ENCODE measurements at regions not wholly inside any gene's neighbourhood (a gene's known extent, or its start where the extent isn't known, plus 50 kb on each side); places are given as distances from the start of the nearest gene placed in this dataset.

DNA sequence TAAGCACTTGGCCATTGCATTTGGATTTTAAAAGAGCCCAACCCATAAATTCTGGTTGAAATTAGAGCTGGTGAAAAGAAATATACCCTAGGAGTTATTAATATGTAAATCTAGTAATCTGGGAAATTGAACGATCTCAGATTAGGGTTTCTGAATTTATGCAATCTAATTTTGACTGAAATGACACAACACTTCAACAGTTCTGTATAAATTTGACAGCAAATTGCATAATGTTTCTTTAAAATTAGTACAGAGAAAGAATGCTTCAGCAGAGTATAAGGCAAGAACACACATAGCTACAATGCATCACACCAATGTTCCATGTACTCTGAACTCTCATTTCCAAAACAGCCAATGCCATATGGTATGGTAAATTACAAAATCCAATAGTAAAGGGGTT, 201.5 kb upstream of the ITGA4 start:
- Mint-ChIP-seq H3K9me3 (no peaks in the 10 kb centered on the region), H3K4me1 (no peaks in the 10 kb centered on the region), H3K27me3 (ENCODE audit: insufficient read depth, low read depth) (no peaks in the 10 kb centered on the region), H3K4me3 (no peak overlapping the region), H3K36me3 (no peaks in the 10 kb centered on the region), H3K27ac (no peak overlapping the region)
- no peaks in the 10 kb centered on the region for H3K9me3 ChIP-seq (ENCODE audit: low read depth)
- H3K36me3 ChIP-seq = no peaks in the 10 kb centered on the region
- TF ChIP-seq EZH2phosphoT487 (IDR thresholded peaks at IDR 0.05) (no peak), EZH2 (IDR thresholded peaks at IDR 0.05) (no peak)
- TF ChIP-seq, protein P1, sequence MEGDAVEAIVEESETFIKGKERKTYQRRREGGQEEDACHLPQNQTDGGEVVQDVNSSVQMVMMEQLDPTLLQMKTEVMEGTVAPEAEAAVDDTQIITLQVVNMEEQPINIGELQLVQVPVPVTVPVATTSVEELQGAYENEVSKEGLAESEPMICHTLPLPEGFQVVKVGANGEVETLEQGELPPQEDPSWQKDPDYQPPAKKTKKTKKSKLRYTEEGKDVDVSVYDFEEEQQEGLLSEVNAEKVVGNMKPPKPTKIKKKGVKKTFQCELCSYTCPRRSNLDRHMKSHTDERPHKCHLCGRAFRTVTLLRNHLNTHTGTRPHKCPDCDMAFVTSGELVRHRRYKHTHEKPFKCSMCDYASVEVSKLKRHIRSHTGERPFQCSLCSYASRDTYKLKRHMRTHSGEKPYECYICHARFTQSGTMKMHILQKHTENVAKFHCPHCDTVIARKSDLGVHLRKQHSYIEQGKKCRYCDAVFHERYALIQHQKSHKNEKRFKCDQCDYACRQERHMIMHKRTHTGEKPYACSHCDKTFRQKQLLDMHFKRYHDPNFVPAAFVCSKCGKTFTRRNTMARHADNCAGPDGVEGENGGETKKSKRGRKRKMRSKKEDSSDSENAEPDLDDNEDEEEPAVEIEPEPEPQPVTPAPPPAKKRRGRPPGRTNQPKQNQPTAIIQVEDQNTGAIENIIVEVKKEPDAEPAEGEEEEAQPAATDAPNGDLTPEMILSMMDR (IDR thresholded peaks at IDR 0.05) = no peak
- no peaks in the 10 kb centered on the region for H3F3A ChIP-seq (ENCODE audit: low read depth)
- no peaks in the 10 kb centered on the region for H4K20me1 ChIP-seq (ENCODE audit: low read depth)
- DNase-seq (ENCODE audit: low spot score) = no peak
- H3K4me2 ChIP-seq = no peak overlapping the region
- no peaks in the 10 kb centered on the region for H3K4me1 ChIP-seq
- H2AFZ ChIP-seq (replicated peaks) = no peak overlapping the region
- H3K27ac ChIP-seq = no peak overlapping the region
- no peaks in the 10 kb centered on the region for H3K79me2 ChIP-seq (ENCODE audit: low read depth)
- H3K4me3 ChIP-seq = no peak overlapping the region
- no peak overlapping the region for H3K9ac ChIP-seq
- no peaks in the 10 kb centered on the region for H3K27me3 ChIP-seq

GRCh38 chr2:181258720-181259119, 198.5 kb upstream of the ITGA4 start:
- Histone ChIP-seq H3K4me3 (no peak overlapping the region), H3K27me3 (no peaks in the 10 kb centered on the region), H3K9ac (no peak overlapping the region), H3K4me2 (no peak overlapping the region), H3K27ac (no peak overlapping the region), H3K36me3 (no peaks in the 10 kb centered on the region), H3F3A (ENCODE audit: low read depth) (no peaks in the 10 kb centered on the region), H3K9me3 (ENCODE audit: low read depth) (no peaks in the 10 kb centered on the region), H4K20me1 (ENCODE audit: low read depth) (no peaks in the 10 kb centered on the region), H2AFZ (replicated peaks) (no peak overlapping the region), H3K79me2 (ENCODE audit: low read depth) (no peaks in the 10 kb centered on the region), H3K4me1 (no peaks in the 10 kb centered on the region)
- no peak for DNase-seq (ENCODE audit: low spot score)
- no peaks in the 10 kb centered on the region for H3K36me3 Mint-ChIP-seq
- H3K27me3 Mint-ChIP-seq (ENCODE audit: insufficient read depth, low read depth) = no peaks in the 10 kb centered on the region
- TF ChIP-seq EZH2phosphoT487 (IDR thresholded peaks at IDR 0.05) (no peak), EZH2 (IDR thresholded peaks at IDR 0.05) (no peak)
- TF ChIP-seq, protein P1 (IDR thresholded peaks at IDR 0.05) = no peak
- H3K9me3 Mint-ChIP-seq = no peaks in the 10 kb centered on the region
- no peak overlapping the region for H3K27ac Mint-ChIP-seq
- no peaks in the 10 kb centered on the region for H3K4me1 Mint-ChIP-seq
- H3K4me3 Mint-ChIP-seq = no peak overlapping the region

- H3K9me3 Mint-ChIP-seq = no peaks in the 10 kb centered on the region
- Histone ChIP-seq H4K20me1 (ENCODE audit: low read depth) (no peaks in the 10 kb centered on the region), H3K79me2 (ENCODE audit: low read depth) (no peaks in the 10 kb centered on the region), H3F3A (ENCODE audit: low read depth) (no peaks in the 10 kb centered on the region), H3K9me3 (ENCODE audit: low read depth) (no peaks in the 10 kb centered on the region), H2AFZ (replicated peaks) (no peak overlapping the region), H3K27ac (no peak overlapping the region), H3K27me3 (no peaks in the 10 kb centered on the region), H3K4me2 (no peak overlapping the region), H3K36me3 (no peaks in the 10 kb centered on the region), H3K4me1 (peaks cover 5% of the 10 kb centered on the region), H3K4me3 (no peak overlapping the region), H3K9ac (no peak overlapping the region)
- no peak for TF ChIP-seq EZH2phosphoT487 (IDR thresholded peaks at IDR 0.05)
- TF ChIP-seq EZH2 (IDR thresholded peaks at IDR 0.05) = no peak
- TF ChIP-seq, protein P1 (IDR thresholded peaks at IDR 0.05) = no peak
- H3K27me3 Mint-ChIP-seq (ENCODE audit: insufficient read depth, low read depth) = no peaks in the 10 kb centered on the region
- H3K36me3 Mint-ChIP-seq = no peaks in the 10 kb centered on the region
- H3K4me3 Mint-ChIP-seq = no peak overlapping the region
- H3K4me1 Mint-ChIP-seq = peaks cover 4% of the 10 kb centered on the region
- no peak overlapping the region for H3K27ac Mint-ChIP-seq
- no peak for DNase-seq (ENCODE audit: low spot score)
Observed at GRCh38 chr2:181262782-181263181, 194.4 kb upstream of the ITGA4 start.

Data from neural progenitor cell (in vitro differentiated cells).